ENCODE measurements at regions not wholly inside any gene's neighbourhood (a gene's known extent, or its start where the extent isn't known, plus 50 kb on each side); places are given as distances from the start of the nearest gene placed in this dataset.

GRCh38 chr4:31054295-31054694 is 334.1 kb downstream of the PCDH7 start:
- Histone ChIP-seq H3K27me3 (no peaks in the 10 kb centered on the region), H3K27ac (no peak overlapping the region), H3K9me3 (no peaks in the 10 kb centered on the region), H3K36me3 (no peaks in the 10 kb centered on the region), H3K4me3 (no peak overlapping the region), H3K4me1 (no peaks in the 10 kb centered on the region)
- intact Hi-C loops (cut with DNase I): no loop called here
- no peak for DNase-seq
- no peak for ATAC-seq
- TF ChIP-seq, protein P1, sequence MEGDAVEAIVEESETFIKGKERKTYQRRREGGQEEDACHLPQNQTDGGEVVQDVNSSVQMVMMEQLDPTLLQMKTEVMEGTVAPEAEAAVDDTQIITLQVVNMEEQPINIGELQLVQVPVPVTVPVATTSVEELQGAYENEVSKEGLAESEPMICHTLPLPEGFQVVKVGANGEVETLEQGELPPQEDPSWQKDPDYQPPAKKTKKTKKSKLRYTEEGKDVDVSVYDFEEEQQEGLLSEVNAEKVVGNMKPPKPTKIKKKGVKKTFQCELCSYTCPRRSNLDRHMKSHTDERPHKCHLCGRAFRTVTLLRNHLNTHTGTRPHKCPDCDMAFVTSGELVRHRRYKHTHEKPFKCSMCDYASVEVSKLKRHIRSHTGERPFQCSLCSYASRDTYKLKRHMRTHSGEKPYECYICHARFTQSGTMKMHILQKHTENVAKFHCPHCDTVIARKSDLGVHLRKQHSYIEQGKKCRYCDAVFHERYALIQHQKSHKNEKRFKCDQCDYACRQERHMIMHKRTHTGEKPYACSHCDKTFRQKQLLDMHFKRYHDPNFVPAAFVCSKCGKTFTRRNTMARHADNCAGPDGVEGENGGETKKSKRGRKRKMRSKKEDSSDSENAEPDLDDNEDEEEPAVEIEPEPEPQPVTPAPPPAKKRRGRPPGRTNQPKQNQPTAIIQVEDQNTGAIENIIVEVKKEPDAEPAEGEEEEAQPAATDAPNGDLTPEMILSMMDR (IDR thresholded peaks at IDR 0.05): no peak

DNA sequence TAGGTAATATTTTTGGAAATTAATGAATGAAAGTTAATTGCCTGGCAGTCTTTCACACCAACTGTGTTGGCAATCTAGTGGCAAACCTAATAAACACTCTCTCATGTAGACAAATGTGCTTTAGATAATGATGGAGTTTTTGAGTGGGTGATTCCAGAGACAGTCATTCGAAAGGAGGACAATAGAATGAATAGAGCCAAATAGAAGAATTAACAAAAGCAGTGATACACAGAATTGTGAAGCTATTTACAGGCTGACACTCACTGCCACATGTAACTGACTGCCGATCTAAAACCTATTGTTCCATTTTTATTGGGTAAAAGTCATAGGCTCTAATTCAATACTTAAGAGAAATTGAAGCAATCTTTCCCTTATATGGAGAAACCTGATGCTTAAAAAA is 338.5 kb downstream of the PCDH7 start:
- ATAC-seq: no peak

GRCh38 chr4:31059753-31060522 is 339.8 kb downstream of the PCDH7 start:
- Histone ChIP-seq H3K27me3 (no peaks in the 10 kb centered on the region), H3K27ac (no peak overlapping the region), H3K4me1 (no peaks in the 10 kb centered on the region), H3K9me3 (no peaks in the 10 kb centered on the region), H3K36me3 (no peaks in the 10 kb centered on the region), H3K4me3 (no peak overlapping the region)
- ATAC-seq (no peak), DNase-seq (no peak)
- intact Hi-C loops (cut with DNase I): no loop called here
- TF ChIP-seq, protein P1 (IDR thresholded peaks at IDR 0.05): no peak

More for the DNA sequence above, 338.5 kb downstream of the PCDH7 start:
- no peaks in the 10 kb centered on the region for H3K9me3 ChIP-seq
- no peak overlapping the region for H3K27ac ChIP-seq
- no peaks in the 10 kb centered on the region for H3K36me3 ChIP-seq
- no peak for DNase-seq
- H3K4me3 ChIP-seq: no peak overlapping the region
- TF ChIP-seq, protein P1 (IDR thresholded peaks at IDR 0.05): no peak
- intact Hi-C loops (cut with DNase I): no loop called here
- no peaks in the 10 kb centered on the region for H3K27me3 ChIP-seq
- no peaks in the 10 kb centered on the region for H3K4me1 ChIP-seq

DNA sequence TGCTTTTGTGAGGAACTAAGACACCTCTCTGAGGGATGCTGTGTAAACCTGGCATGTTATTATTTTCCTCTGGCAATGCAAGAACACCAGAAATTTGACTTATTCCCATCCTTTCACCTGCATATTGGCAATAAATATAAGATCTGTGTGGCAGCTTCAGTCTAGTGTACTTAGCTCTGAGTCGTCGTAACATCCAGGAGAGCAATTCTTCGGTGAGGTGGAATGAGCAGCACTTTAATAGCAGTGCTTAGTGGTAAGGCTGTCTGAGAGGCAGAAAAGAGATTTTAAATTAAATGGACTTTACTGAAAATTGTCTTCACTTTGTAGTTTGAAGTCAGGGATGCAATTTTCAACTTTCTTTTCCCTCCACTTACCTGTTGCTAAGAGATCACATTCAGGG is 344.9 kb downstream of the PCDH7 start:
- TF ChIP-seq, protein P1 (IDR thresholded peaks at IDR 0.05): no peak
- ATAC-seq: no peak
- H3K27me3 ChIP-seq: no peaks in the 10 kb centered on the region
- intact Hi-C loops (cut with DNase I): no loop called here
- no peak overlapping the region for H3K27ac ChIP-seq
- no peaks in the 10 kb centered on the region for H3K4me1 ChIP-seq
- no peak for DNase-seq
- no peaks in the 10 kb centered on the region for H3K36me3 ChIP-seq
- no peaks in the 10 kb centered on the region for H3K9me3 ChIP-seq
- H3K4me3 ChIP-seq: no peak overlapping the region

DNA sequence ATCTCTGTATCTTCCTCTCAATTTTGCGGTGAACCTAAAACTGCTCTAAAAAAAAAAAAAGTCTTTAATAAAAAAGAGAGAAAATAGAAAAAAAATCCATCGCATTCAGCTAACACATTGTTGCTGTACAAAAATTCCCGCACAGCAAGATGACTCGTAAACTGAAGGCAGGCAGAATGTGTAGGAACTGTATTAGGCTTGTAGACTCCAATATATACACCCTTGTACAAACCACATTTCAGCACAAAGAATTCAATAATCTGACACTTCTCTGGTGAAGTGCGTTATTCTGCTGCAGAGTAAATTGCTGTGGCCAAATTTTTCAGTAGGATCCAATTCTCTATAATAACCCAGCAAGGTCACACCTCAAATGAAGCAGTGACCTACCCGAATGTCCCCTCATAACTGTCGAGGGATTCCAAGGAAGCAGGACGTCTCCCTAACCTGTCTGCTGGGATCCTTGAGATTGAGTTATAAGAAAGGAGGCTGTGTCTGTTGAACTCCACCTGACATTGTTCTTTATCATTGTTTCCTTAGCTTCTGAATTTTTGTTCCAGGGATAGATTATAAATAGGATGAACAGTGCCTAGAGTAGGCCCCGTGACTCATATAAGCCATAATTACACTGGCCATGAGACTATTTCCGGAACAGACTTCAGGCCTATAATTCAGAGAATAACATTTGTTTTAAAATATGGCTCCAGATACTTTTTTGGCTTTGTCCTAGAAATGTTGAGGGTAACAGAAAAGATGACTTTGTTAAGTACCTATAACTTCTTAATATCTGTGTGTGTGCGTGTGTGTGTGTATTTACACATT is 348.3 kb downstream of the PCDH7 start:
- no peaks in the 10 kb centered on the region for H3K9me3 ChIP-seq
- no peaks in the 10 kb centered on the region for H3K4me1 ChIP-seq
- no peaks in the 10 kb centered on the region for H3K27me3 ChIP-seq
- H3K4me3 ChIP-seq: no peak overlapping the region
- no peak for DNase-seq
- TF ChIP-seq, protein P1 (IDR thresholded peaks at IDR 0.05): no peak
- H3K27ac ChIP-seq: no peak overlapping the region
- intact Hi-C loops (cut with DNase I): no loop called here
- no peak for ATAC-seq
- no peaks in the 10 kb centered on the region for H3K36me3 ChIP-seq
